ENCODE measurements at regions not wholly inside any gene's neighbourhood (a gene's known extent, or its start where the extent isn't known, plus 50 kb on each side); places are given as distances from the start of the nearest gene placed in this dataset.
"Not testable (repeated sequence)": the region's sequence is repeated elsewhere in the genome, so short reads cannot be mapped to it uniquely, and the experiment has no call there.

DNA sequence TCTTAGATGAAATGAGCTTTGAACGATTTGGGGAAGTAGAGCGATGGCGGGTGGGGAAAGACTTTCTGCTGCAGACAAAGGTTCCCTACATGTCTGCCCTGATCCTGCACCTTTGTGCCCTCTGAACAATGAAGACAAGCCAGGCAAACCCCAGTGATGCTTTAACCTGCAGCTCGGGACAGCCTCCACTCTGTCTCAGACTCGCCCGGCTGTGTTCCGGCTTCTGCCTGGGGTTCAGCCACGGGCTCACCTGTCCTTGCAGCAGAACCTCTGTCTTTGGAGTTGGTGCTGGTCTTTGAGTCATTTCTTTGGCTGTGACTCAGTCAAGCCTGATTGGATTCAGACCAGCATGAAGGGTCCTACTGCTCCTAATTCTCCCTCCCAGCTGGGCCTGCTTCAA lies 823.6 kb upstream of the TPTE start:
- DNase-seq, result not testable (repeated sequence)

DNA sequence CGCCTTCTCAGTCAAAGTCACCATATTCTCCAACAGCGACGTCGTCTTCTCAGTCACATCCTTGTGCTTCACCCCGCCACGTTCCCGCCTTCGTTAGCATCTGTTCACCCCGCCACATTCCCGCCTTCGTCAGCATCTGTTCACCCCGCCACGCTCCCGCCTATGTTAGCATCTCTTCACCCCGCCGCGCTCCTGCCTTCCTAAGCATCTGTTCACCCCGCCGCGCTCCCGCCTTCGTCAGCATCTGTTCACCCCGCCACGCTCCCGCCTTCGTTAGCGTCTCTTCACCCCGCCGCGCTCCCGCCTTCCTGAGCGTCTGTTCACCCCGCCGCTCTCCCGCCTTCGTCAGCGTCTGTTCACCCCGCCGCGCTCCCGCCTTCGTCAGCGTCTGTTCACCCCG lies 816.4 kb upstream of the TPTE start:
- DNase-seq, result not testable (repeated sequence)

DNA sequence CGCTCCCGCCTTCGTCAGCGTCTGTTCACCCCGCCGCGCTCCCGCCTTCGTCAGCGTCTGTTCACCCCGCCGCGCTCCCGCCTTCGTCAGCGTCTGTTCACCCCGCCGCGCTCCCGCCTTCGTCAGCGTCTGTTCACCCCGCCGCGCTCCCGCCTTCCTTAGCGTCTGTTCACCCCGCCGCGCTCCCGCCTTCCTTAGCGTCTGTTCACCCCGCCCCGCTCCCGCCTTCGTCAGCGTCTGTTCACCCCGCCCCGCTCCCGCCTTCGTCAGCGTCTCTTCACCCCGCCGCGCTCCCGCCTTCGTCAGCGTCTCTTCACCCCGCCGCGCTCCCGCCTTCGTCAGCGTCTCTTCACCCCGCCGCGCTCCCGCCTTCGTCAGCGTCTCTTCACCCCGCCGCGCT lies 815.9 kb upstream of the TPTE start:
- DNase-seq, result not testable (repeated sequence)

DNA sequence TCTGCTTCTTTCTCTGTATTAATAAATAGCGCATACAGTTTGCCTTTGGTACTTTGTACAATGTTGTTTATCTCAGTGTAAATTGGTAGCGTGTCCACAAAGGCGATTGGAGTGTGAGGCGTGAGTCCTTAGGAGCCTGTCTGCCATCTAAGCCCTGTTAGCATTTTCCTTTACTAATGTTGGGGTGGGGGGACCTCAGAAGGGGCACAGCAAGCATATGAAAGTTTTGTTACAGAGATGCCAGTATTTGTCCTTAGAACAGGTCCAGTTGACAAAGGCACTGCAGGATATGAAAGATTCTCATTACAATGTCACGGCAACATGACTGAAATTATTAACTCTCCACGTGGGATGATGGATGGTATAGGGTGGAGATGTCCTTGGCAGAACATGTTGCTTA lies 796.8 kb upstream of the TPTE start:
- not testable (repeated sequence) for DNase-seq

DNA sequence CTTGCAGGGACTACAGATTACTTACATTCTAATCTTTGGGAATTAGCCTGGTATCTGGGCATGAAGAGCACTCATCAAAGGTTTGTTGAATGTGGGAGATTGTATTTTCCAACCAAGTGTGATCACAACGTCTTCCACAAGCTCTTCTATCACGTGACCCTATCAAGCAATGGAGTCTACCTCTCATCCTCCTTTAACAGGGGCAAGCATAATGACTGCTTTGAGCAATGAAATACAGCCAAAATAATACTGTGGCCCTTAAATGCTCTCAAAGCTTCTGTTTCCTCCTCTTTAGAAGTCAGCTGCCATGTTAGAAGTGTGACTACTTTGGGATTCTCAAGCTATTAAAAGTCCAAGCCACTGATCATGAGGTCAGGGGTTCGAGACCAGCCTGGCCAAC lies 794.2 kb upstream of the TPTE start:
- not testable (repeated sequence) for DNase-seq

DNA sequence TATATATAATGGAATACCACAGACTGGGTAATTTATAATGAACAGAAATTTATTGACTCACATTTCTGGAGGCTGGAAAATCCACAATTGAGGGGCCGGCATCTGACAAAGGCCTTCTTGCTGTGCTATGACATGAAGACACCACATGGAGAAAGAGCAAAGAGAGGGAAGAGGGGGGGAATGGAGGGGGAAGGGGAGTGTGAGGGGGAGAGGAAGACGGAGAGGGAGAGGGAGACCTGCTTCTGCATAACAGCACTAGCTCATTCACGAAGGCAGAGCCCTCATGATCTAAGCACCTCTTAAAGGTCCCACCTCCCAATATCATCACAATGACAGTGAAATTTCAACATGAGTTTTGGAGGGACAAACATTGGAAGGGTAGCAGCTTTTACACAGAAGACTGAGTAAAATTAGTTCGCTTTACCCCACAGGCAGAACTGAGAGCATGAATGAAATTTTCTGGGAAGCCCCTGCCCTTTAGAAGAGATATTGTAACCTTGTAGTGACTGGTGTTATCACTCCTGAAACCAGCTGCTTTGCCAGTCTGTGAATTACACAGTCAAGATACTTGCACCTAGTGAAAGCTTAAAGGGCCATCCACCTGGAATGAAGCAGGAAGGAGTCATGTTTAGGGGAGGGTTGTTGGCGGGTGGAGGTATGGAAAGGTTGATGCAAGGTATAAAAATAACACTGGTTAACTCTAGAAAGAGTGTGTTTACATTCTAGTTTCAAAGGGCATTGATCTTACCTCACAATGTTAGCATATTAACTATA lies 793.0 kb upstream of the TPTE start:
- not testable (repeated sequence) for DNase-seq

DNA sequence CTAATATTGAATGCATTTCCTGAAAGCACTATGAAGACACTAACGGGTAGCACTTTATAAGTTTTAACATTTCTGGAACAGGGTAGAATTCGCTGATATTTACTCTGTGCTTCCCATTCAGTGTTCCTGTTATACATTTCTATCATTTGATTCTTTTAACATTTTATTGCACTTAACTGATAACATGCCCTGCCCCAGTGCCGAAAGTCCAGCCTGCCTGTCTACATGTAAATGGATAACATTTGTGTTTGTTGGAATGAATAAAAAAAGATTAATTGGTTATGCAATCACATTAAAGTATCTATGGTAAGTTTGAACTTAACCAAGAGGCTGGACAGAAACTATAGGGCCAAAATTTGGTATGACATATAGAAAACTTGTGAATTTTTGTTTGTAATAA lies 790.5 kb upstream of the TPTE start:
- DNase-seq, result no peak

DNA sequence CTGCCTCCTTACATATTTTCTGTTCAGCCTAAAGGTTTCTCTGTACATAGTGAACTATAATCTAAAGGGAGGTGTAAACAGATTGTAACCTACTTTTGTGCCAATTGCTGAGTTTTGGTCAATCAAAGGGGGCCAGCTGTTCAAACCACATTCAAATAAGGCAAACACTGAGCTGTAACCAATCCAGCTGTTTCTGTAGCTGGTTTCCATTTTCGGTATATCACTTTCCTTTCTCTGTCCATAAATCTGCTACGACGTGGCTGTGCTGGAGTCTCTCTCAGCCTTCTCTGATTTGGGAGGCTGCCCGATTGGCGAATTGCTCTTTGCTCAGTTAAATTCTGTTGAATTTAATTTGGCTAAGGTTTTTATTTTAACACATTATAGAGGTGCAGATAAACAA lies 790.1 kb upstream of the TPTE start:
- DNase-seq, result not testable (repeated sequence)

DNA sequence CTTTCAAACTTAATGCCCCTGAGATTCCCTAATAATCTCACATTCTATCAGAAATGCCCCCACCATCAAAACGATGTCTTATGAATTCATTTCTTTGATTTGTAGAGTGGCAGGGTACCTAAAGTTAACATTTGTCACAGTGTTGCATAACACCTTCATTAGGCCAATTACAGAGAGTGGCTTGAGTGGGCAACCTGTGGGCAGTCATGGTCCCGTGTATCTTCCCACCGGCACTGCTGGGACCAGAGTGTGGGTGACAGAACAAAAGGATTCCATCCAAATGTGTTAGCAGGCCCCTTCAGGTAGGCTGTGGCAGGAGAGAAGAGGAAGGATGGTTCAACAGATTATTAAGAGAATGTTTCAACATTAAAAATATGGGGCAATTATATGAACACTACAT lies 788.8 kb upstream of the TPTE start:
- not testable (repeated sequence) for DNase-seq

DNA sequence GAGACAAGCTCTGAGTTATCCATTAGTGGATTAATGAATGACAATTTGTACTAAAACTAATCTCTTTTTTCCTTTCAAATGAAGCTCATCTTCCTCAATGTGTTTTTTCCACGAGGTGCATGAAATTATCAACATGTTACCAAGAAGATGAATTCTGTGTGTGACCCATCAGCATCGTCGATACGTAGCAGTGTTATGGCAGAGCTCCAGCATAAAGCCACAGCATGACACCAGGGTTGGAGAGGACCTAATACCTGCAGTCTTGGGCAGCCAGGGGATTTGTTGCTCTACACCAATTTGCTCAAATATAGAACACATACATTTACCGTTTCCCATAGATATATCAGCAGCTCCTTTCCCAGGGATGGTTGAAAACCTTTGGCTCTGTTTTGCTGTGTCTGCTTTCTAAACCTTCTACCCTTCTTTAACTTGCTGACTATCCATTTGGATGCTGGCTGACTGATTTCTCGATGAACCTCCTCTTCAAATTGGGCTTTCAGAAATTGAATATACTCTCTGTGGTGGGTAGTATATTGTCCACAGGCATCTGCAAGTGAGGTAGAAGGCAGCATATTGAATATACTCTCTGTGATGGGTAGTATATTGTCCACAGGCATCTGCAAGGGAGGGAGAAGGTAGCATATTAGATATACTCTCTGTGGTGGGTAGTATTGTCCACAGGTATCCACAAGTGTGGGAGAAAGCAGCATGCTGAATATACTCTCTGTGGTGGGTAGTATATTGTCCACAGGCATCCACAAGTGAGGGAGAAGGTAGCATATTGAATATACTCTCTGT lies 787.4 kb upstream of the TPTE start:
- not testable (repeated sequence) for DNase-seq

DNA sequence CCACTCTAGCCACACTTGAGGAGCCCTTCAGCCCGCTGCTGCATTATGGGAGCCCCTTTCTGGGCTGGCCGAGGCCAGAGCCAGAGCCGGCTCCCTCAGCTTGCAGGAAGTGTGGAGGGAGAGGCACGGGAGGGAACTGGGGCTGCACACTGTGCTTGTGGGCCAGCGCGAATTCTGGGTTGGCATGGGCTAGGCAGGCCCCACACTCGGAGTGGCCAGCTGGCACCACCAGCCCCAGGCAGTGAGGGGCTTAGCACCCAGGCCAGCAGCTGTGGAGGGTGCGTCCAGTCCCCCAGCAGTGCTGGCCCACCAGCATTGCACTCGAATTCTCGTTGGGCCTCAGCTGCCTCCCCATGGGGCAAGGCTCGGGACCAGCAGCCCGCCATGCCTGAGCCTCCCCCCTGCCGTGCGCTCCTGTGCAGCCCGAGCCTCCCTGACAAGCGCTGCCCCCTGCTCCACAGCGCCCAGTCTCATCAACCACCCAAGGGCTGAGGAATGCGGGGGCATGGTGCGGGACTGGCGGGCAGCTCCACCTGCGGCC lies 785.9 kb upstream of the TPTE start:
- DNase-seq, result no peak

DNA sequence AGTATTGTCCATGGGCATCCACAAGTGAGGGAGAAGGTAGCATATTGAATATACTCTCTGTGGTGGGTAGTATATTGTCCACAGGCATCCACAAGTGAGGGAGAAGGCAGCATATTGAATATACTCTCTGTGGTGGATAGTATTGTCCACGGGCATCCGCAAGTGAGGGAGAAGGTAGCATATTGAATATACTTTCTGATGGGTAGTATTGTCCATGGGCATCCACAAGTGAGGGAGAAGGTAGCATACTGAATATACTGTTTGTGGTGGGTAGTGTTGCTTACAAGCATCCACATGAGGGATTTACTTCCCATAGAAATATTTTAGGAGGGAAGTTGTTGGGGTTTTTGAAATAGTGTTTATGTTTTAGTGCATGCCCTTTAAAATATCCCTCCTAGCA lies 784.1 kb upstream of the TPTE start:
- DNase-seq, result not testable (repeated sequence)

DNA sequence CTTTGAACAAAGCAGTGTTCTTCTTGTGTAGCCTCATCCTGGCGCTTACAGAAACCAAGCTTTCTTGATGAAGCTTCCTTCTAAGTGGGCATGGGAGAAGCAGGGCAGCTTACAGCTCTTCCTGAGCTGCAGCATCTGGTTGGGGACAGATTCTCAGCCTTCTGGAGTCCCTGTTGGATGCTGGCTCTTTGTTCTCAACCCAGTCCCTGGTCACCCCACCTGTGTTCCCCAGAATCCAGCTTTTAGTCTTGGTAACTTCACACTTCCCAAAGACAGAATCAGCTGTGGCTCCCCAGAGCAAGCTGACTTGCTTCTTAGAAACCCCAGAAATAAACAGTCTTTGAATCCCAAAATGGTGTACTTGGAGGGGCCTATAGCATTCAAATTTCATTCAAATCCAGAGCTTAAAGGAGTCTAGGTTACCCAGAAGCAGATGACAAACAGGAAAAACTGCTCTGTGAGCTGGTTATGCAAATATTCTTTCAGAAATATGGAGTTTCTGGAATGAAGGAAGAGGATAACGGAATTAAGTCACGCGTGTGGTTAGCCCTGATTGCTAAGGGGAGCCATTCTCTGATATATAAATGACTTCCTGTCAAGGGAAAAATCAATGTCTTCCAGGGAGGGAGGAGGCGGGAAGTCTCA lies 783.4 kb upstream of the TPTE start:
- not testable (repeated sequence) for DNase-seq

DNA sequence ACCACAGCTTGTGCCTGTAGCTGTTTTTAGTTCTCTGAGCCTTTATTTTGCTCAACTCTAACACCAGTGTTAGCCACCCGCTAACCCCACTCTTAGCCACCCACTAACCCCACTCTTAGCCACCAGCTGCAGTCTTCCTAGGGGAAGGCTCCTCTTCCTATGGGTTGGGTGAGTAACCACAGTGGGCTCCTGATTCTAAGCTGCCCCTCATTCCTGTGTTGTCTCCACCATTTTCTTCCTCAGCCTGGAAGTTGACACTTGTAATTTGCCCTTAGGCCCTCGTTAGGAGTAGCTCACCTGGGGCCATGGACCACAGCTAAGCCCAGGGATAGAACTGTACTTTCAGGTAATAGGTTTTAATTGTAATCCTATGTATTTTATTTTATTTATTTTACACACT lies 782.9 kb upstream of the TPTE start:
- DNase-seq, result no peak

DNA sequence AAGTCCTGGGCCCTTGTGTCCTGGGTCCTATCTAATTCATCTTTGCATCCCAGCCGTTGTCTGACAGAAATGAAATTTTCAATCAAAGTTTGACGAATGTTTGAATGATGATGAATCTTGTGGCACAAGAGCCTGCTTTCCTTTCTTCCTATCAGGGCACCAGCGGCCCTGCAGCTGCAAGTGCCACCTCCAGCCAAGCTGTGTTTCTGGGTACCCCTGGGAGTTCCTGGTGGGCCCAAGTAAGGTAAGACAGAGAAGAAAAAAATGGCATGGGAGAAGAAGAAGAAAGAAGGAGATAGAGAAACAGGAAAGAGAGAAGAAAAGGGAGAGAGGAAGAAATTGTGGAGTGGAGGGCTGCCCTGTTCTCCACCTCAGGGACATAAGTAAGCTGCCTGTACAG lies 782.1 kb upstream of the TPTE start:
- DNase-seq, result no peak

DNA sequence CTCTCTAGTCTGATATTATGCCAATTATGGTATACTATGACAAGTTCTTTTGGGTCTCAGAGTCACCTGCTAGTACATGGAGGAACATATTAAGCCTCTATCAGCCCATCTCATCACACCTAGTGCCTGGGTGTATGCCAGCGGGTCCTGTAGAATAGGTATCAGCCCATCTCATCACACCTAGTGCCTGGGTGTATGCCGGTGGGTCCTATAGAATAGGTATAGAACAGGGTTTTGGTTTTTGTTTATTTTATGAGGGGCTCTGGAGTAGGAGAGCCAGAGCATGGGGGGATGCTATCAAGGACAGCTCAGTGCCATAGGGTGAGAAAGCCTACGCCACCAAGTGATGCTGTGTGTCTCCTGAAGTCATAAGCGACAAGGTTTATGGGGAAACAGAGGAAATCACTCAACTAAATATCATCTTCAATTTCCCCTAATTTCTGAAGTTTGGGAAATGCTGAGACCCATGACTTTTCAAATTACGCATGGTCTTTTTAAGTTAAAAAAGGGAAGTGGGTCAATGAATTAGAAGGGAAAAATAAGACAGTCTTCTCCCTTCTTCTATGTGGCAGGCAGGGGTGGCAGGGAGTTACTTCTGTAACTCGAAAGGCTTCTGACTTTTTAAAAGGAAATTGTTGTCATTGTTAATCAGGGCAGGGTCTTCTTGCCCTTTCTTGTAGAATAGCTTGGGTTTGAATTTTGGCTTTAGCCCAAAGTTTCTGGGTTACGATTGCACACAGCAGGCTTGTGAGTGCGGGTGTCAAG lies 781.0 kb upstream of the TPTE start:
- not testable (repeated sequence) for DNase-seq

DNA sequence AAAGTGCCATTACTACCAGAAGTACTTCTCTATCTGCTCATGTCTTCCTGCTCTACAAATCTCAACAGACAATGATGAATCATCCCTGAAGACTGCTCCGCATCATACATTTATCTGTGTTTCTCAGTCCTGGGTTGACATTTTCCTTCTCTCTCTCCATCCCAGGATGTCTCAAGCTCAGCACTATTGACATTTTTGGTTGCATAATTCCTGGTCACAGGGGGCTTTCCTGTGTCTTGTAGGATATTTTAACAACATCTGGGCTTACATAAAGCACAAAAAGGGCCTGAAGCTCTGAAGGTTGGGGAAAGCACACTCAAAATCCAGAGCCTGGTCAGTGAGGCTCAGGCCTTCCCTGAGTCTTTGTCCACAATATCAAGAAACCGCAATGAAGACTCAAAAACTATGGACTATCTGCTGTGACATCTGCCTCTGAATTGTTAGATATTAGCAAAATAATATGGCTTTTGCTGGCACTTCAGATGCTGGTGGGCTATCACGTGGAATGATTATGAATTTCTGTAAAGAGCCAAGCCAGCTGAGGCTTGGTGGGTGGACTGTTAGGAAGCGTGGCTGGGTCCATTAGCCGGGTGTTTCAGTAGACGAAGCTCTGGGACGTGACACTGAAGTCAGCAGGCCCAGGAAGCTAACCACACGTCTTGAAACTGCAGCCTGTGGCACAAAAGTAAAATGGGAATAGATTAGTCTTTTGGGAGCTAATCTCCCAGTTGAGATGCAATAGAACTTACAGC lies 780.2 kb upstream of the TPTE start:
- DNase-seq, result not testable (repeated sequence)

DNA sequence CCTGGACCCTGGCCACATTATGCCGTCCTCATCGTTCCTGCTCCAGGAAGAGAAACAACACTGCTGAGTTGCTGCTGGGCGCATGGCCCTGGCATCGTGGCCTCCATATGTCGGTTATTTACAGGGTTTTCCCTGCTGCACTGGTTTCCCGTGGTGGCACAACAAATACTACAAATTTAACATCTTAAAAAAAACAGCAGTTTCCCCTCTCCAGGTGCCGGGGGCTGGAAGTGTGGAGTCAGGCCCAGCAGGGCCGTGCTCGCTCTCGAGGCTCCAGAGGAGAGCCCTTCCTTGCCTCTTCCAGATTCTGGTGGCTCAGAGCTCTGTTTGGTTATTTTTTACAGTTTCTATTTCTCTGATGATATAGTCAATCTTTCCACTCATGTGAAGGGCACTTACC lies 777.8 kb upstream of the TPTE start:
- not testable (repeated sequence) for DNase-seq

DNA sequence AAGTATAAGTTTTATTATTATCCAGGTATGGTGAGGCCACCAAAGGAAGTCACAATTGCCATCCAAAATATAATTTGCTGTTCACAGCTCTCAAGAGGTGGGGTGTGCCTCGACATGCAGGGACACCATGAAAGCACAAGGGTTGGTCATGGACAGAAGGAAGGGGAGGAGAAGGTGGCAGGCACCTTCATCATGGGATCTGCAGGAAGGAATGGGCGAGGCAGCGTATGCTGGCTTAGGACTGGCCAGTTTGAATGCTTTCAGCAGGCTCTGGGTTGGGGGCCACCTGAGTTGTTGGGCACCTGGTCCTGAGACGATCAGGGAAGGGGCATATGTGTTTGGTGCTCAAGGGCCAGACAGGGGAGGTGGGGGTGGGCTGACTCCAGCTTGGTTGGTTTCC lies 777.2 kb upstream of the TPTE start:
- DNase-seq, result not testable (repeated sequence)

DNA sequence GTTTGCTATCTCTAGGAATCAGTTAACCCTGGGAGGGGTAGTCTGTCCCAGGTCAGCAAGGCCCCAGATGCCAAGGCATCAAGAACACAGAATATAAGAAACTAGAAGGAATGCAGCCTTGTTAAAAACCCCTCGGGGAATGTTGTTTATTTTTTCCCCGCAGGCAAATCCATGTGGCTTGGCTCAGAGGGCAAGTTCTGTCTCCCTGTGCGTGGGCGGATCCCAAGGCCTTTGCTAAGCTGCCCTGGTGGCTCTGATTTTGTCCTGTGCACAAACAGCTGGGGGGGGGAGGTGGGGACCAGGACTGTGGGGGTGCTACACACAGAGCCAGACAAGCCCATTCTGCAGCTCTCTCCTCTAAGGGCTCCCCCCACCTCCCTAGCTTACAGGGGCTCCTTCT lies 776.8 kb upstream of the TPTE start:
- peak; percentile 2 for DNase-seq

DNA sequence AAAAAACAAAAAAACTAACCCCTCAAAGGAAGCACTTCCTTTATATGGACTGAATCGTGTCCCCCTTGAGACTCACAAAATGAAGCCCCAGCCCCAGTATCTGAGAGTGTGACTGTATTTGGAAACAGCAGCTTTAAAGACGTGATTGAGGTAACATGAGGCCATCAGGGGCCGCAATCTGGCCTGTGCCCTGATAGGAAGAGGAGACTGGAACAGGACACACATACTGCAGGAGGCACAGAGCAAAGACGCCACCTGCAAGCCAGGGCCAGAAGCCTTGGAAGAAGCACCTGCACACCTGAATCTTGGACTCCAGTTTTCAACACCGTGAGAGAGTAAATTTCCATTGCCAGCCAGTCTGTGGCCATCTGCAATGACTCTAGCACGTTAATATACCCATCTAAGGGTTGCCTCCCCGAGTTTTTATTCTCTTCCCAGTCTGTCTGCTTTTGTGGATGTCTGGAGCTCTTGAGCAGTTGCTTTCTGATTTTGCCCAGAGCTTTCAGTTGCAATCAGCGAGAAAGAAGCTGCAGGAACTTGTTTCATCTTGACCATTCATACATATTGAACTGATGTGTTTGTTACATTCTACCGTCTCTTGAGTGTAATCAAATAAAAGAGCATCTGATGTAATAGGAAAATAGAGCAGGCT lies 775.8 kb upstream of the TPTE start:
- not testable (repeated sequence) for DNase-seq
